GM10248 (cell line): ENCODE measurements at regions not wholly inside any gene's neighbourhood (a gene's known extent, or its start where the extent isn't known, plus 50 kb on each side); places are given as distances from the start of the nearest gene placed in this dataset.
"Not testable (repeated sequence)": the region's sequence is repeated elsewhere in the genome, so short reads cannot be mapped to it uniquely, and the experiment has no call there.

Experiments
- CTCF ChIA-PET: fragments of 300-600 bp; sonication (Branson Sonifier 250); formaldehyde crosslinking; extraction: SDS; loops from one replicate; lab custom pipeline; 2021; ENCODE audit warnings: antibody characterized with exemption; lab: Yijun Ruan, JAX
- POLR2A ChIA-PET: fragments of 350-650 bp; sonication (Branson Sonifier 250); formaldehyde crosslinking; extraction: SDS; loops from one replicate; lab custom pipeline; 2020; ENCODE audit warnings: antibody characterized with exemption; lab: Yijun Ruan, JAX
- DNase-seq: peaks from one replicate; pipeline ENCODE4 v3.0.0; 2012; ENCODE audit errors: extremely low spot score
- TF ChIP-seq, protein P1 (sequence below): IDR thresholded peaks from 2 replicates; pipeline ENCODE4 v1.5.1; 2012; ENCODE audit warnings: mild to moderate bottlenecking, low read depth; ENCODE audit errors: extremely low read depth, missing control alignments, control extremely low read depth

DNA sequence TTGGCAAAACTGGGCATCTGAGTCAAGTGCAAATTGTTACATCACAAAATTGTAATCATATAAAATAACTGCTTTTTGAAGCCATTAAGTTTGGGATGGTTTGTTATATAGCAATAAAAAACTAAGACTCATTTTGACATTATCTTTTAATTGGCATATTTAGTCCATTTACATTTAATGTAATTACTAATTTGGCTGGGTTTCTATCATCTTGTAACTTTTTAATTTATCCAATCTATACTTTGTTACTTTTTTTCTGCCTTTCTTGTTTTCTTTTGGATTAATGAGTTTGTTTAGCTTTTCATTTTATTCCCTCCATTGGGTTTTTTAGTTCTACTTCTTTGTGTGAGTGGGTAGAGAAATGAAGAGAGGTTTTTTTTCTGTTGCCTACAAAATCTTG is 76.3 kb downstream of the DRAM2 start:
- CTCF ChIA-PET, result interaction anchor here (1.0 kb wide), 1 partner anchor 8 kb away, joined by 3 read pairs; no protein-coding TSS in a partner anchor
- no peak for DNase-seq
- POLR2A ChIA-PET, result no interaction called here
- TF ChIP-seq, protein P1, sequence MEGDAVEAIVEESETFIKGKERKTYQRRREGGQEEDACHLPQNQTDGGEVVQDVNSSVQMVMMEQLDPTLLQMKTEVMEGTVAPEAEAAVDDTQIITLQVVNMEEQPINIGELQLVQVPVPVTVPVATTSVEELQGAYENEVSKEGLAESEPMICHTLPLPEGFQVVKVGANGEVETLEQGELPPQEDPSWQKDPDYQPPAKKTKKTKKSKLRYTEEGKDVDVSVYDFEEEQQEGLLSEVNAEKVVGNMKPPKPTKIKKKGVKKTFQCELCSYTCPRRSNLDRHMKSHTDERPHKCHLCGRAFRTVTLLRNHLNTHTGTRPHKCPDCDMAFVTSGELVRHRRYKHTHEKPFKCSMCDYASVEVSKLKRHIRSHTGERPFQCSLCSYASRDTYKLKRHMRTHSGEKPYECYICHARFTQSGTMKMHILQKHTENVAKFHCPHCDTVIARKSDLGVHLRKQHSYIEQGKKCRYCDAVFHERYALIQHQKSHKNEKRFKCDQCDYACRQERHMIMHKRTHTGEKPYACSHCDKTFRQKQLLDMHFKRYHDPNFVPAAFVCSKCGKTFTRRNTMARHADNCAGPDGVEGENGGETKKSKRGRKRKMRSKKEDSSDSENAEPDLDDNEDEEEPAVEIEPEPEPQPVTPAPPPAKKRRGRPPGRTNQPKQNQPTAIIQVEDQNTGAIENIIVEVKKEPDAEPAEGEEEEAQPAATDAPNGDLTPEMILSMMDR, result no peak

DNA sequence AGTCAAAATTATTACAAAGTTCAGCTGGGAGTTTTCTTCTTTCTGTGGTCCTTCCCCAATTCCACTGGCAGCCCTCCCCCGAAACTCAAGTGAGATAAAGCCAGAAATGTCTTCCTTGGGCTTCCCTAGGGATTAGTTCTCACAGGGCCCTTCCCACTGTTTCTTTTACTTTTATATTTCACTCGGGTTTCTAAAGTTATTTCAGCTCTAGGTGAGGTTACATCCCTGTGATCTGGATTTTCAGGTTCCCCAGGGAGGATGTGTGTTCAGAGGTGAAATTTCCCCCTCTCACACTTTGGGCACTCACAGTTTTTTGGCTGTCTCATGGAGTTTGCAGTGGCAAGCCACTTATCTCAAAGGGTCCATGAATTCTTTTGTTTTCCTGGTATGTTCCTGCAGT is 77.3 kb downstream of the DRAM2 start:
- POLR2A ChIA-PET, result no interaction called here

DNA sequence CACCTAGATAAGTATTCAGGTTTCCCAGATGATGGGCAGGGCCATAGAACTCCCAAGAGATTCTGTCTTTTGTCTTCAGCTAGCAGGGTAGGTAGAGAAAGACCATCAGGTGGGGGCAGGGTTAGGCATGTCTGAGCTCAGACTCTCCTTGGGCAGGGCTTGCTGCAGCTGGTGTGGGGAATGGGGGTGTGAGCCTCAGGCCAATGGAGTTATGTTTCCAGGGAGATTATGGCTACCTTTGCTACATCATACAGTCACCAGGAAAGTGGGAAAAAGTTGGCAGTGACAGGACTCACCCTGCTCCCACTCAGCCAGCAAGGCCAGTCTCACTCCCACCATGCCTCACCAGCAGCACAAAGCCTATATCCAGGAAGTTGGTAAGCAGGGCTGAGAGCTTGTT is 77.8 kb downstream of the DRAM2 start:
- ChIA-PET POLR2A (no interaction called here), CTCF (interaction anchor here (0.8 to 1.3 kb wide), 3 partner anchors 9 to 31 kb away, joined by 3 to 7 read pairs (median 3); no protein-coding TSS in a partner anchor)
- TF ChIP-seq, protein P1, result no peak
- no peak for DNase-seq

More for the DNA sequence above, 77.3 kb downstream of the DRAM2 start:
- TF ChIP-seq, protein P1, result no peak
- CTCF ChIA-PET, result interaction anchor here (0.8 to 1.1 kb wide), 3 partner anchors 9 to 15 kb away, joined by 3 read pairs; no protein-coding TSS in a partner anchor
- DNase-seq, result no peak

DNA sequence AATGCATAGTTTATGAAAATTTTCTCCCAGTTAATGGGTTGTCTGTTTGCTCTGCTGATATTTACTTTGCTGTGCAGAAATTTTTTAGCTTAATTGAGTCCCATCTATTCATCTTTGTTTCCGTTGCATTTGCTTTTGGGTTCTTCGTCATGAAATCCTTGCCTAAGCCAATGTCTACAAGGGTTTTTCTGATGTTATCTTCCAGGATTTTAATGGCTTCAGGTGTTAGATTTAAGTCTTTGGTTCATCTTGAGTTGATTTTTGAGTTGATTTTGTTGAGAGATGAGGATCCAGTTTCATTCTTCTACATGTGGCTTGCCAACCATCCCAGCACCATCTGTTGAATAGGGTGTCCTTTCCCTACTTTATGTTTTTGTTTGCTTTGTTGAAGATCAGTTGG is 85.2 kb downstream of the DRAM2 start:
- TF ChIP-seq, protein P1, result no peak
- ChIA-PET CTCF (interaction anchor here (2.7 kb wide), 1 partner anchor 24 kb away, joined by 8 read pairs; no protein-coding TSS in a partner anchor), POLR2A (no interaction called here)
- DNase-seq, result no peak

DNA sequence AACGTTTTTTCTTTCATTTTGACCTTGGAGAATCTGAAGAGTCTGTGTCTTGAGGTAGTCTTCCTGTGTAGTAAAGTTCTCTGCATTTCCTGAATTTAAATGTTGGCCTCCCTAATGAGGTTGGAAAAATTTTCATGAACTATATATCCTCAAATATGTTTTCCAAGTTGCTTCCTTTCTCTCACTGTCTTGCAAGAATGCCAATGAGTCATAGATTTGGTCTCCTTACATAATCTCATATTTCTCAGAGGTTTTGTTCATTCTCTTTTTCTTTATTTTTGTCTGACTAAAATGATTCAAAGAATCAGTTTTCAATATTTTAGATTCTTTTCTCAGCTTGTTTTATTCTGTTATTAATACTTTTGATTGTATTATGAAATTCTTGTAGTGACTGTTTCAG is 87.6 kb downstream of the DRAM2 start:
- CTCF ChIA-PET, result interaction anchor here (1.2 to 2.1 kb wide), 2 partner anchors 10 to 21 kb away, joined by 3 to 6 read pairs; no protein-coding TSS in a partner anchor
- TF ChIP-seq, protein P1, result no peak
- no peak for DNase-seq
- POLR2A ChIA-PET, result no interaction called here

DNA sequence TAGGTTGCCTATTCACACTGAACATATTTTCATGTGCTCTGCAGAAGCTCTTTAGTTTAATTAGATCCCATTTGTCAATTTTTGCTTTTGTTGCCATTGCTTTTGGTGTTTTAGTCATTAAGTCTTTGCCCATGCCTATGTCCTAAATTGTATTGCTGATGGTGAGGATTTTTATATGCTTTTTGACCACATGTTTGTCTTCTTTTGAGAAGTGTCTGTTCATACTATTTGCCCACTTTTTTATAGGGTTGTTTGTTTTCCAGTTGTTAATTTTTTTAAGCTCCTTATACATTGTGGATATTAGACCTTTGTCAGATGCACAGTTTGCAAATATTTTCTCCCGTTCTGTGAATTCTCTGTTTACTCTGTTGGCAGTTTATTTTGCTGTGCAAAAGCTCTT is 84.5 kb upstream of the LRIF1 start:
- POLR2A ChIA-PET, DNase-seq: not testable (repeated sequence)
- CTCF ChIA-PET, result interaction anchor here (1.9 kb wide), 1 partner anchor 18 kb away, joined by 11 read pairs; no protein-coding TSS in a partner anchor

DNA sequence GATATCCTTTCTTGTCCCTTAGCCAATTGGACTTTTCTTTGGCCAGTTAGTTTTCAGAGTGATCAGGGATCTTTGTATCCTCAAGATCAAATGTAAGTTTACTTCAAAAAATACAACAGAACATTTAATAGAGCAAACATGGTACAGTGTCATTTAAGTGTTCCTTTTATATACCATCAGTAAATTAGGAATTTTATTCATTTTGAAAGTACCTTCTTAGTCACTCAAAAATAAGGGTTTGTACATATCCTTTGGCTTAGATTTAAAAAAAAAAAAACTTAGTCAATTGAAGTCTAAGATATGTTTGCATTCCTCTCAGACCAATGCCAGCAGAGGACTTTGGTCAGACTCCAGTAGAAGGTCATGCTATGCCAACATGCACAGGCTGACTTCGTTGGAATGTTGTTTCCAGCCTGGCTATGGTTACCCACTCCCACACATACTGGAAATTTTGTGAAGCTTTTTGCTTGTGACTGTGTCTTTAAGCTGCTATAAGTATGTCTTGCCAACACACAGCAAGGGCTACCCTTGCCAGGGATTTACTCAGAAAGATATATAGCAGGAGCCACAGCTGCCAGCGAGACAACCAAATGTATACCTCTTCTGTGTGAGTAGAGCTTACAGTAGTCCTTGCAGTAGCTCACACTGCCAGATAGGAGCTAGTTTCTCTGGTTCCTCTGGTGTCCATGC is 81.5 kb upstream of the LRIF1 start:
- CTCF ChIA-PET, result interaction anchor here (1.5 to 3.6 kb wide), 2 partner anchors 15 to 87 kb away, joined by 3 to 30 read pairs; no protein-coding TSS in a partner anchor
- POLR2A ChIA-PET, result no interaction called here

More for the DNA sequence above, 81.5 kb upstream of the LRIF1 start:
- TF ChIP-seq, protein P1, result no peak
- DNase-seq, result no peak
